ENCODE measurements at regions not wholly inside any gene's neighbourhood (a gene's known extent, or its start where the extent isn't known, plus 50 kb on each side); places are given as distances from the start of the nearest gene placed in this dataset.

- H3K27me3 ChIP-seq, result no peaks in the 10 kb centered on the region
- H3K36me3 ChIP-seq (replicated peaks in 1 of 2; ENCODE audit: insufficient read depth in 1 of 2, low read depth in 2 of 2), result no peaks in the 10 kb centered on the region
- no peak for DNase-seq
- TF ChIP-seq POLR2A (IDR thresholded peaks at IDR 0.05), result no peak
- no peak for TF ChIP-seq CTCF (IDR thresholded peaks at IDR 0.05)
- intact Hi-C loops (cut with DNase I), result no loop called here
- no peaks in the 10 kb centered on the region for H3K4me1 ChIP-seq
- H3K9me3 ChIP-seq, result no peaks in the 10 kb centered on the region
- H3K4me3 ChIP-seq, result no peak overlapping the region
- H3K27ac ChIP-seq, result no peak overlapping the region
- ATAC-seq, result no peak
- WGBS, 2 donors, result 34 to 38% methylated on average over 3 of the region's 3 CpGs
These were observed 125.8 kb upstream of the EDNRA start for GRCh38 chr4:147355032-147355656.

- Histone ChIP-seq H3K9me3 (no peaks in the 10 kb centered on the region), H3K36me3 (replicated peaks in 1 of 2; ENCODE audit: insufficient read depth in 1 of 2, low read depth in 2 of 2) (no peaks in the 10 kb centered on the region), H3K27ac (no peak overlapping the region), H3K4me1 (no peaks in the 10 kb centered on the region), H3K27me3 (no peaks in the 10 kb centered on the region), H3K4me3 (no peak overlapping the region)
- ATAC-seq (no peak), DNase-seq (no peak)
- 54 to 81% methylated on average over 1 of the region's 1 CpG for WGBS, 2 donors
- no peak for TF ChIP-seq POLR2A (IDR thresholded peaks at IDR 0.05)
- TF ChIP-seq CTCF (IDR thresholded peaks at IDR 0.05), result no peak
- intact Hi-C loops (cut with DNase I), result no loop called here
These were observed 125.0 kb upstream of the EDNRA start for GRCh38 chr4:147355847-147356246.

DNA sequence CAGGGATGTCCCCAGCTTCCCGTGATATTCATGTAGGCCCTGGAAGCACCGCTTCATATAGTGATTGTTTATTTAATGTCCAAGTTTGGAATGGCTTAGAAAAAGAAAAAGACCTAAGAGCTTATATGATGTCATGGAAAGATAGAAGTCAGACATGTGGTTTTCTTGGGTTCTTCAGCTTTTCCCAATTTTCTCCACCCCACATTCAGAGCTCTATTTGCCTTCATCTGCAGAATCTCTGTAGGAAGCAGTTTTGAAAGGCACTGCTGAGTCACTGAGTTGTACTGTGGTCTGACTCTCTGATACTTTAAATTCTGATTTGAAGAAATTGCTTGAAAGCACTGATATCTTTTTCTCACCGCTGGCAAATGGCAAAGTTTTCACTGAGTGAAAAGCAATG is 120.6 kb upstream of the EDNRA start:
- H3K27ac ChIP-seq, result no peak overlapping the region
- DNase-seq (peak in 1 of 4 donors; percentile 12), ATAC-seq (peak; percentile 42)
- H3K4me1 ChIP-seq, result no peaks in the 10 kb centered on the region
- intact Hi-C loops (cut with DNase I), result no loop called here
- WGBS, 2 donors, result 39 to 43% methylated on average over 3 of the region's 3 CpGs
- H3K27me3 ChIP-seq, result no peaks in the 10 kb centered on the region
- no peak overlapping the region for H3K4me3 ChIP-seq
- no peaks in the 10 kb centered on the region for H3K36me3 ChIP-seq (replicated peaks in 1 of 2; ENCODE audit: insufficient read depth in 1 of 2, low read depth in 2 of 2)
- TF ChIP-seq CTCF (IDR thresholded peaks at IDR 0.05) (no peak), POLR2A (IDR thresholded peaks at IDR 0.05) (no peak)
- no peaks in the 10 kb centered on the region for H3K9me3 ChIP-seq

GRCh38 chr4:147361726-147362125 is 119.2 kb upstream of the EDNRA start:
- H3K27ac ChIP-seq, result peak overlapping the region in 1 of 4 donors; percentile 3
- WGBS, 2 donors, result 16 to 63% methylated on average over 1 of the region's 1 CpG
- no peak for TF ChIP-seq CTCF (IDR thresholded peaks at IDR 0.05)
- DNase-seq (peak in 1 of 4 donors; percentile 7), ATAC-seq (peak; percentile 60)
- no peaks in the 10 kb centered on the region for H3K27me3 ChIP-seq
- intact Hi-C loops (cut with DNase I), result no loop called here
- no peaks in the 10 kb centered on the region for H3K9me3 ChIP-seq
- H3K4me3 ChIP-seq, result no peak overlapping the region
- H3K36me3 ChIP-seq (replicated peaks in 1 of 2; ENCODE audit: insufficient read depth in 1 of 2, low read depth in 2 of 2), result no peaks in the 10 kb centered on the region
- no peaks in the 10 kb centered on the region for H3K4me1 ChIP-seq

DNA sequence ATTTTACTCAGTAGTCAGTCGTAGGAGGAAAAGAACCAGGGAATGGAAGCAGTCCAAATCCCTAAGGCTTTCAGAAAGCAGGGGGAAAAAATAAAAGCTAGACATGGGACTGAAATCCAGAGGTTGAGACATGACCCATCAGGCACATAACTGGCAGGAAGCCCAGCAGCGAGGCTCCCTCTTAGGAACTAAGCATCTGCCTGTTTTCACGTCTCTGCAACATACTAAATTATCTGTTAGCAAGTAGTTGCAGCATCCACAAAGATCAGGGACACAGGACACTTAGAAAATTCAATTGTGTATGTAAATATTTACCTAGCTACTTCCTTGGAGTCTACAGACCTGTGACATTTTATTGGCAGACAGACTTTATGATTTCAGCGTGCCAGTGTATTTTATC is 118.0 kb upstream of the EDNRA start:
- peak; percentile 63 for ATAC-seq
- H3K4me3 ChIP-seq, result no peak overlapping the region
- intact Hi-C loops (cut with DNase I), result no loop called here
- WGBS, 2 donors, result 21 to 32% methylated on average over 4 of the region's 4 CpGs
- no peaks in the 10 kb centered on the region for H3K9me3 ChIP-seq
- TF ChIP-seq POLR2A (IDR thresholded peaks at IDR 0.05) (no peak), CTCF (IDR thresholded peaks at IDR 0.05) (no peak)
- no peaks in the 10 kb centered on the region for H3K27me3 ChIP-seq
- DNase-seq, result peak; percentile 33 to 59 (median 48)
- H3K36me3 ChIP-seq (replicated peaks in 1 of 2; ENCODE audit: insufficient read depth in 1 of 2, low read depth in 2 of 2), result no peaks in the 10 kb centered on the region
- no peaks in the 10 kb centered on the region for H3K4me1 ChIP-seq
- H3K27ac ChIP-seq, result no peak overlapping the region
